Vagina (tissue), 2 donors: ENCODE measurements at regions not wholly inside any gene's neighbourhood (a gene's known extent, or its start where the extent isn't known, plus 50 kb on each side); places are given as distances from the start of the nearest gene placed in this dataset.

ENCODE experiments used
- CTCF ChIP-seq, 3 experiments: fragments of 450-650 bp in 2 of 3; fragments of 200-600 bp in 1 of 3; sonication (generic) in 1 of 3; IDR thresholded peaks; one replicate each; pipeline ENCODE4 v1.5.1; 2017 to 2019; ENCODE audit warnings: antibody characterized with exemption in 3 of 3, mild to moderate bottlenecking in 2 of 3, moderate library complexity in 2 of 3
- POLR2A ChIP-seq, 2 donors: fragments of 450-650 bp; IDR thresholded peaks; one replicate each; pipeline ENCODE4 v1.6.1; 2017; ENCODE audit warnings: antibody characterized with exemption in 2 of 2, mild to moderate bottlenecking in 2 of 2, moderate library complexity in 2 of 2
- POLR2AphosphoS5 ChIP-seq, 2 donors: sonication (generic); formaldehyde crosslinking; IDR thresholded peaks; one replicate each; pipeline ENCODE4 v1.9.0; 2017; ENCODE audit warnings: antibody characterized with exemption in 2 of 2, mild to moderate bottlenecking in 2 of 2, low read depth in 1 of 2; ENCODE audit not compliant: insufficient read depth in 1 of 2

GRCh38 chr14:66076176-66076575 lies 410.0 kb upstream of the CCDC196 start:
- TF ChIP-seq CTCF (IDR thresholded peaks at IDR 0.05) (no peak), POLR2A (IDR thresholded peaks at IDR 0.05) (no peak), POLR2AphosphoS5 (IDR thresholded peaks at IDR 0.05; ENCODE audit: insufficient read depth in 1 of 2, low read depth in 1 of 2) (no peak)
